ENCODE measurements at regions not wholly inside any gene's neighbourhood (a gene's known extent, or its start where the extent isn't known, plus 50 kb on each side); places are given as distances from the start of the nearest gene placed in this dataset.
"Not testable (repeated sequence)": the region's sequence is repeated elsewhere in the genome, so short reads cannot be mapped to it uniquely, and the experiment has no call there.

DNA sequence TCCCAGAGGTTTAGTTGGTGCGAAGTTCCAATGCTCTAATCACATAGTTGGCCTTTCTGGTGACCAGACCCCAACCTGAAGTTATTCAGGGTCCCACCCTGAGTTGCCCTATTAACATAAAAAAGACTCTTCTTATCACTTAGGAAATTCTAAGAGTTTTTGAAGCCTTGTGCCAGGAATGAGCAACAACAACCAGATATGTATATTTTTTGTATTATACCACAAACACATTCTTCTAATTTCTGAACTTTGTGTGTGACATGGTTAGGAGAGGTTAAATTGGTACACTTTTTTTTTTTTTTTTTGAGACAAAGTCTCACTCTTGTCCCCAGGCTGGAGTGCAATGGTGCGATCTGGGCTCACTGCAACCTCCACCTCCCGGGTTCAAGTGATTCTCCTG, 320.4 kb upstream of the PDE3A start:
- TF ChIP-seq POLR2A (IDR thresholded peaks at IDR 0.05; ENCODE audit: low read depth, low read length) (no peak), SPI1 (IDR thresholded peaks at IDR 0.05; ENCODE audit: low read depth, low read length) (no peak), TAF1 (IDR thresholded peaks at IDR 0.05; ENCODE audit: low read depth, low read length) (no peak), POLR2AphosphoS5 (IDR thresholded peaks at IDR 0.05; ENCODE audit: low read depth, low read length) (no peak), POU2F2 (IDR thresholded peaks at IDR 0.05; ENCODE audit: low read depth, low read length) (no peak), PAX5 (IDR thresholded peaks at IDR 0.05; ENCODE audit: insufficient read depth, low read length, severe bottlenecking) (no peak)
- DNase-seq (ENCODE audit: insufficient read length, low spot score): no peak
- no peak for FAIRE-seq

DNA sequence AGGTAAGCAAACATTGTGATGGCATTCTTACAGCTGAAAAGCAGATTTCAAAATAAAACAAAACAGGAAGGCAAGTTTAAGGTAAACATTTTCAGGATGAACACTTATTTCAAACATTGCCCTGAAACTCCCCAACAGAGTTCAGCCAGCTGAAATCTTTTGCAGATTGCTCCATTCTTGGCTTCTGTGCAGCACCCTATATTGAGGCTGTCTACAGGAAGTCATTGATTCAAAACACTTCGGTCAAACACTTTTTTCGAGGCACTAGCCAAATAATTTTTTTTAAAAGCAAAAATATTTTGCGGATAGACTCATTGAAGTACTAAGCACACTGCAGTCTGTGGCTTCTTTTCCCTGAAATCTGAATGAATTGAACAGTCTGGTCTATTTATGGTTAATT, 318.1 kb upstream of the PDE3A start:
- no peak for FAIRE-seq
- TF ChIP-seq SPI1 (IDR thresholded peaks at IDR 0.05; ENCODE audit: low read depth, low read length) (no peak), POLR2A (IDR thresholded peaks at IDR 0.05; ENCODE audit: low read depth, low read length) (no peak), POLR2AphosphoS5 (IDR thresholded peaks at IDR 0.05; ENCODE audit: low read depth, low read length) (no peak), TAF1 (IDR thresholded peaks at IDR 0.05; ENCODE audit: low read depth, low read length) (no peak), PAX5 (IDR thresholded peaks at IDR 0.05; ENCODE audit: insufficient read depth, low read length, severe bottlenecking) (no peak), POU2F2 (IDR thresholded peaks at IDR 0.05; ENCODE audit: low read depth, low read length) (no peak)
- DNase-seq (ENCODE audit: insufficient read length, low spot score): no peak

DNA sequence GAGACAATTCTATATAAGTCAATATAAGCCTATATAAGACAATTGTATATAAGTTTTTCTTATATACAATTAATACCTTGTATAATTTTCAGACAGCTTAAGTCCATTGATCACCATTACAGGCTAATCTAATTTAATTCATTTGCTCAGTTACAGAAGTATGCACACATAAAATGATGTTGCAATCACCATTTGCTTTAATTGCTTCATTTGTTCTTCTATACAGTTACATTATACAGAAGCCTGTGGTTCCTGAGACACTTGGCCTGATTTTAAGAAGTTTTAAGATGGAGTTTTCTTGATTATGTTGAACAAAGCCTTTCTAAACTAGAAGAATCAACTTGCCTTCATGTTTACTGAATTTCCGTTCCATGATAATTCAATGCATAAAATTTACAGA, 314.6 kb upstream of the PDE3A start:
- no peak for DNase-seq (ENCODE audit: insufficient read length, low spot score)
- FAIRE-seq: no peak
- TF ChIP-seq TAF1 (IDR thresholded peaks at IDR 0.05; ENCODE audit: low read depth, low read length) (no peak), PAX5 (IDR thresholded peaks at IDR 0.05; ENCODE audit: insufficient read depth, low read length, severe bottlenecking) (no peak), POLR2AphosphoS5 (IDR thresholded peaks at IDR 0.05; ENCODE audit: low read depth, low read length) (no peak), SPI1 (IDR thresholded peaks at IDR 0.05; ENCODE audit: low read depth, low read length) (no peak), POLR2A (IDR thresholded peaks at IDR 0.05; ENCODE audit: low read depth, low read length) (no peak), POU2F2 (IDR thresholded peaks at IDR 0.05; ENCODE audit: low read depth, low read length) (no peak)

DNA sequence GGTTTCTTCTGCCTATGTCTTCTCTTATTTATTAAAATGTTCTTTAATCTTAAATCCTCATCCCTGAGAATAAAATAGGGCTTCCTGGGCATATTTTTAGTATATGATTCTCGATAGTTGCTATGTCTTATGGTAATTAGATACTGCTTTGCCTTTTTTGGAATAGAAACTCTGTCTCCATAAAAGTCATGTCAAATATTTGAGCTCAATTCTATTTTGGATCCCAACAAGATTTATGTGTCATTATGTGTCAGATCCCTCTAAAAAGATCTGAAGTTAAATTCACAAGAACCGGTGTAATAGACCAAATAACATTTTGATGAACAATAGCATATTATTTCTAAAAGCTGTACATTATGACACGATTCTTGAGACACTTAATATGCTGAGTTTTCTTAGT, 312.5 kb upstream of the PDE3A start:
- TF ChIP-seq SPI1 (IDR thresholded peaks at IDR 0.05; ENCODE audit: low read depth, low read length) (no peak), PAX5 (IDR thresholded peaks at IDR 0.05; ENCODE audit: insufficient read depth, low read length, severe bottlenecking) (no peak), POLR2A (IDR thresholded peaks at IDR 0.05; ENCODE audit: low read depth, low read length) (no peak), POU2F2 (IDR thresholded peaks at IDR 0.05; ENCODE audit: low read depth, low read length) (no peak), POLR2AphosphoS5 (IDR thresholded peaks at IDR 0.05; ENCODE audit: low read depth, low read length) (no peak), TAF1 (IDR thresholded peaks at IDR 0.05; ENCODE audit: low read depth, low read length) (no peak)
- DNase-seq (ENCODE audit: insufficient read length, low spot score): no peak
- FAIRE-seq: no peak

DNA sequence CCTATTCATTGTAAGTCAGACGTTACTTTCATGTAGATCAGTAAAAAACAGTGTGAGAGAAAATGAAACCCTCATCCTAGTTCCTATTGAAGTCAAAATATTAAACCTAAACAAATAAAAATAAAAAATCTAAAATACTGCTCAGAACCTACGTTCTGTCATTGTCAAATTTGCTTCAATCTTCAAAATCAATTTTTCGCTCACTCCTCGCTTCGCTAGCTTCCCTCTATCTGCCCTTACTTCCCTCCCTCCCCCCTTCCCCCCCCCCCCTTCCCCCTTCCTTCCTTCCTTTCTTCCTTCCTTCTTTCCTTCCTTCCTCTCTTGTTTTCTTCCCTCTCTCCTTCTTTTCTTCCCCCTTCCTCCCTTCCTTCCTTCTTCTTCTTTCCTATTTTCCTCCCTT, 310.9 kb upstream of the PDE3A start:
- DNase-seq (ENCODE audit: insufficient read length, low spot score): no peak
- FAIRE-seq: no peak
- TF ChIP-seq POLR2AphosphoS5 (IDR thresholded peaks at IDR 0.05; ENCODE audit: low read depth, low read length): no peak
- TF ChIP-seq POLR2A (IDR thresholded peaks at IDR 0.05; ENCODE audit: low read depth, low read length): no peak
- no peak for TF ChIP-seq POU2F2 (IDR thresholded peaks at IDR 0.05; ENCODE audit: low read depth, low read length)
- TF ChIP-seq SPI1 (IDR thresholded peaks at IDR 0.05; ENCODE audit: low read depth, low read length): no peak
- no peak for TF ChIP-seq PAX5 (IDR thresholded peaks at IDR 0.05; ENCODE audit: insufficient read depth, low read length, severe bottlenecking)
- no peak for TF ChIP-seq TAF1 (IDR thresholded peaks at IDR 0.05; ENCODE audit: low read depth, low read length)

DNA sequence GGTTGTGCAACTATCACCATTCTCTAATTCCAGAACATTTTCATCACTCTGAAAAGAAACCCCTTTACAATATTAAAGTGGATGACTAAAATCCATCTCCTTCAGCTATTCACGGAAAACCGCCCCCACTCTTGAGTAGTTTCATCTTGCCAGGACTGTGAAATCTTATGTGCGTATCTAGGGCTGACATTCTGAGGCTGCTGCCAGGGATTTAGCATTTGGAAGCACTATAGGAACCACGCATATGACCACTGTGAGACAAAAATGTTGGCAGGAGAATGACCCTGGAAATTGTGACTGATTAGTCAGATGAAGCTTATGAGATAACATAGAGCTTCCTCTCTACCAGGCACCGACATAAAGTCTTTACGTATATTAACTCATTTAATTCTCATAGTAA, 305.2 kb upstream of the PDE3A start:
- FAIRE-seq: no peak
- DNase-seq (ENCODE audit: insufficient read length, low spot score): no peak
- TF ChIP-seq SPI1 (IDR thresholded peaks at IDR 0.05; ENCODE audit: low read depth, low read length) (no peak), POU2F2 (IDR thresholded peaks at IDR 0.05; ENCODE audit: low read depth, low read length) (no peak), PAX5 (IDR thresholded peaks at IDR 0.05; ENCODE audit: insufficient read depth, low read length, severe bottlenecking) (no peak), TAF1 (IDR thresholded peaks at IDR 0.05; ENCODE audit: low read depth, low read length) (no peak), POLR2A (IDR thresholded peaks at IDR 0.05; ENCODE audit: low read depth, low read length) (no peak), POLR2AphosphoS5 (IDR thresholded peaks at IDR 0.05; ENCODE audit: low read depth, low read length) (no peak)

DNA sequence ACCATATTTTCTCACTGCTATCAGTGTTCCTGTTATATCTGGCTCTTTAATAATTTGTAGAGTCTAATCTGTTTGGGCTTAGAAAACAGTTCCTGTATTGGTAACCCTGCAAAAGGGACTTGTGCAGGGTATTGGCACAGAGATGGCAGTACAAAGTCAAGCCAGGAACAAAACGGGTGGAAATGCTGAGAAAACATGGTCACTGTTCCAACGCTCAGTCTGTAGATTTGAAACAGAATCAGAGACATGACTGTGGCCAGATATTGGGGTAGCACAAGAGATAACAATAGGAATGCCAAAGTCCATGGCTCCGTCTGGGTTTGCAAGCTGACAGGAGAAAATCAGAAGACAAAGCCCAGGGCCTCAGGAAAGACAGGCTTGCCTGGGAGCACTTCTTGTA, 290.7 kb upstream of the PDE3A start:
- FAIRE-seq: no peak
- no peak for TF ChIP-seq POU2F2 (IDR thresholded peaks at IDR 0.05; ENCODE audit: low read depth, low read length)
- TF ChIP-seq POLR2AphosphoS5 (IDR thresholded peaks at IDR 0.05; ENCODE audit: low read depth, low read length): no peak
- no peak for TF ChIP-seq PAX5 (IDR thresholded peaks at IDR 0.05; ENCODE audit: insufficient read depth, low read length, severe bottlenecking)
- TF ChIP-seq TAF1 (IDR thresholded peaks at IDR 0.05; ENCODE audit: low read depth, low read length): no peak
- TF ChIP-seq SPI1 (IDR thresholded peaks at IDR 0.05; ENCODE audit: low read depth, low read length): no peak
- no peak for TF ChIP-seq POLR2A (IDR thresholded peaks at IDR 0.05; ENCODE audit: low read depth, low read length)
- no peak for DNase-seq (ENCODE audit: insufficient read length, low spot score)

DNA sequence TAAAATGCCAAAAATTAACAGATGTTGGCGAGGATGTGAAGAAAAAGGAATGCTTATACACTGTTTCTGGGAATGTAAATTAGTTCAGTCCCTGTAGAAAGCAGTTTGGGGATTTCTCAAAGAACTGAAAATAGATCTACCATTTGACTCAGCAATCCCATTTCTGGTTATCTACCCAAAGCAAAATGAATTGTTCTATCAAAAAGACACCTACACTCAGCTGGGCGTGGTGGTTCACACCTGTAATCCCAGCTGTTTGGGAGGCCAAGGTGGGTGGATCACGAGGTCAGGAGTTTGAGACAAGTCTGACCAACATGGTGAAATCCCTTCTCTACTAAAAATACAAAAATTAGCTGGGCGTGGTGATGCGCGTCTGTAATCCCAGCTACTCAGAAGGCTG, 279.3 kb upstream of the PDE3A start:
- no peak for TF ChIP-seq PAX5 (IDR thresholded peaks at IDR 0.05; ENCODE audit: insufficient read depth, low read length, severe bottlenecking)
- no peak for TF ChIP-seq SPI1 (IDR thresholded peaks at IDR 0.05; ENCODE audit: low read depth, low read length)
- no peak for TF ChIP-seq POLR2A (IDR thresholded peaks at IDR 0.05; ENCODE audit: low read depth, low read length)
- TF ChIP-seq TAF1 (IDR thresholded peaks at IDR 0.05; ENCODE audit: low read depth, low read length): no peak
- TF ChIP-seq POU2F2 (IDR thresholded peaks at IDR 0.05; ENCODE audit: low read depth, low read length): no peak
- no peak for TF ChIP-seq POLR2AphosphoS5 (IDR thresholded peaks at IDR 0.05; ENCODE audit: low read depth, low read length)
- FAIRE-seq (no peak), DNase-seq (ENCODE audit: insufficient read length, low spot score) (no peak)

DNA sequence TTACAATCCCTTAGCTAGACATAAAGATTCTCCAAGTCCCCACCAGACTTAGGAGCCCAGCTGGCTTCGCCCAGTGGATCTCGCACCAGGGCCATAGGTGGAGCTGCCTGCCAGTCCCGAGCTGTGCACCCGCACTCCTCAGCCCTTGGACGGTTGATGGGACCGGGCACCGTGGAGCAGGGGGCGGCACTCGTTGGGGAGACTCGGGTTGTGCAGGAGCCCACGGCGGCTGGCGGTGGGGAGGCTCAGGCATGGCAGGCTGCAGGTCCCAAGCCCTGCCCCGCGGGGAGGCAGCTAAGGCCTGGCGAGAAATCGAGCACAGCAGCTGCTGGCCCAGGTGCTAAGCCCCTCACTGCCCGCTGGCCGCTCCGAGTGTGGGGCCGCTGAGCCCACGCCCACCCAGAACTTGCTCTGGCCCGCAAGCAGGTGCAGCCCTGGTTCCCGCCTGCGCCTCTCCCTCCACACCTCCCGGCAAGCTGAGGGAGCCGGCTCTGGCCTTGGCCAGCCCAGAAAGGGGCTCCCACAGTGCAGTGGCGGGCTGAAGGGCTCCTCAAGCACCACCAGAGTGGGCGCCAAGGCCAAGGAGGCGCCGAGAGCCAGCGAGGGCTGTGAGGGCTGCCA, 275.0 kb upstream of the PDE3A start:
- not testable (repeated sequence) for DNase-seq (ENCODE audit: insufficient read length, low spot score); FAIRE-seq

DNA sequence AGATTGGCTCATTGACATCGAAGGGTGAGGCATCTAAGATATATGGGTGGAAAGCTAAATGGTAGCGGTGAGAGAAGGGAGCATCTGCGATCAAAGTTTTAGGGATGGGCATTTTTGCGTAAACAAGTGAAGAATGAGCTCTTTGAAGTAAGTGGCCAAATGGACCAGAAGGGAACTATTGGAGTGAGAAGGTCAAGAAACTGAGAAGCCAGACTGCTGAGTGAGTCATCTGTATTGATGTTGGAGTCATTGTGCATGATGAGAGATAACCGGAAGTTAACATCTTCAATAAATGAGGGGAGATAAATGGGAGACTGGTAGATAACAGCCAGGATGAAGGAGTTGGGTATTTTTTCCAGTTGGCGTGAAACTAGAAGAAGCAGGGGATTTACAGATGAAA, 271.9 kb upstream of the PDE3A start:
- no peak for FAIRE-seq
- no peak for DNase-seq (ENCODE audit: insufficient read length, low spot score)
- no peak for TF ChIP-seq PAX5 (IDR thresholded peaks at IDR 0.05; ENCODE audit: insufficient read depth, low read length, severe bottlenecking)

All from GM12891 (cell line).